Neuronal stem cell (in vitro differentiated cells): ENCODE measurements at regions not wholly inside any gene's neighbourhood (a gene's known extent, or its start where the extent isn't known, plus 50 kb on each side); places are given as distances from the start of the nearest gene placed in this dataset.

Experiments used
- DNase-seq: peaks from one replicate; pipeline ENCODE4 v3.0.0-alpha.2; 2013; ENCODE audit warnings: low spot score
- H2AFZ ChIP-seq: one replicate; pipeline ENCODE4 v1.6.1; 2013; ENCODE audit warnings: mild to moderate bottlenecking, low read length, inconsistent platforms
- H2AK5ac ChIP-seq: 2 replicates; pipeline ENCODE4 v1.6.1; 2013; ENCODE audit warnings: low read depth, mild to moderate bottlenecking, inconsistent platforms, low read length, moderate library complexity, mixed read lengths
- H2BK120ac ChIP-seq: 2 replicates; pipeline ENCODE4 v1.6.1; 2013; ENCODE audit warnings: low read depth, mild to moderate bottlenecking, inconsistent platforms, low read length, moderate library complexity, mixed read lengths
- H2BK12ac ChIP-seq: one replicate; pipeline ENCODE4 v1.6.1; 2013; ENCODE audit warnings: low read length, inconsistent platforms
- H2BK15ac ChIP-seq: 2 replicates; pipeline ENCODE4 v1.6.1; 2013; ENCODE audit warnings: mild to moderate bottlenecking, low read length, inconsistent platforms, mixed read lengths
- H2BK5ac ChIP-seq: one replicate; pipeline ENCODE4 v1.6.1; 2013; ENCODE audit warnings: inconsistent platforms, mild to moderate bottlenecking, low read length, moderate library complexity
- H3K14ac ChIP-seq: one replicate; pipeline ENCODE4 v1.6.1; 2013; ENCODE audit warnings: low read length, inconsistent platforms
- H3K18ac ChIP-seq: 2 replicates; pipeline ENCODE4 v1.6.1; 2013; ENCODE audit warnings: low read length, inconsistent platforms
- H3K23ac ChIP-seq: 2 replicates; pipeline ENCODE4 v1.6.1; 2013; ENCODE audit warnings: low read depth, mild to moderate bottlenecking, mixed read lengths, low read length, inconsistent platforms; ENCODE audit not compliant: poor library complexity
- H3K27ac ChIP-seq: replicated peaks from 3 replicates; pipeline ENCODE4 v1.5.1; 2013; ENCODE audit warnings: low read length, inconsistent platforms
- H3K27me3 ChIP-seq, 3 experiments: 2 replicates each; pipeline ENCODE4 v1.6.1; 2013; ENCODE audit warnings: low read length in 3 of 3, mild to moderate bottlenecking in 2 of 3, inconsistent platforms in 1 of 3, low read depth in 1 of 3, mixed read lengths in 1 of 3, moderate library complexity in 1 of 3; ENCODE audit not compliant: control insufficient read depth in 3 of 3, insufficient read depth in 3 of 3
- H3K36me3 ChIP-seq, 2 donors: replicated peaks in 1 of 2; 2 replicates each; pipeline ENCODE4 v1.6.1; 2013; ENCODE audit warnings: low read length in 2 of 2; ENCODE audit not compliant: control insufficient read depth in 2 of 2, insufficient read depth in 2 of 2
- H3K4ac ChIP-seq: 2 replicates; pipeline ENCODE4 v1.6.1; 2013; ENCODE audit warnings: inconsistent platforms, mild to moderate bottlenecking, low read length, moderate library complexity
- H3K4me1 ChIP-seq, 2 donors: 1 replicate in 1 of 2; 2 replicates in 1 of 2; pipeline ENCODE4 v1.6.1; 2013; ENCODE audit warnings: low read length in 2 of 2, low read depth in 1 of 2; ENCODE audit not compliant: control insufficient read depth in 2 of 2, insufficient read depth in 1 of 2
- H3K4me2 ChIP-seq: one replicate; pipeline ENCODE4 v1.6.1; 2013; ENCODE audit warnings: mild to moderate bottlenecking, low read length, inconsistent platforms; ENCODE audit not compliant: insufficient read depth, poor library complexity, severe bottlenecking
- H3K4me3 ChIP-seq, 2 donors: 2 replicates each; pipeline ENCODE4 v1.5.1; 2013; ENCODE audit warnings: low read length in 2 of 2, mild to moderate bottlenecking in 2 of 2, inconsistent platforms in 1 of 2, moderate library complexity in 1 of 2
- H3K79me1 ChIP-seq: one replicate; pipeline ENCODE4 v1.6.1; 2013; ENCODE audit warnings: low read depth, mild to moderate bottlenecking, inconsistent platforms, low read length, moderate library complexity
- H3K9ac ChIP-seq: one replicate; pipeline ENCODE4 v1.6.1; 2013; ENCODE audit warnings: mild to moderate bottlenecking, low read depth, low read length, inconsistent platforms; ENCODE audit not compliant: poor library complexity
- H3K9me3 ChIP-seq, 2 donors: replicated peaks in 1 of 2; 2 replicates each; pipeline versions ENCODE3 to v1.6.1; 2013; ENCODE audit warnings: low read length in 2 of 2, mild to moderate bottlenecking in 2 of 2, inconsistent platforms in 1 of 2, low read depth in 1 of 2, mixed read lengths in 1 of 2, moderate library complexity in 1 of 2; ENCODE audit not compliant: control insufficient read depth in 2 of 2, insufficient read depth in 1 of 2
- H4K8ac ChIP-seq: one replicate; pipeline ENCODE4 v1.6.1; 2013; ENCODE audit warnings: low read depth, mild to moderate bottlenecking, inconsistent platforms, low read length, moderate library complexity
- H4K91ac ChIP-seq: one replicate; pipeline ENCODE4 v1.6.1; 2013; ENCODE audit warnings: low read length, low read depth, mild to moderate bottlenecking, inconsistent platforms; ENCODE audit not compliant: poor library complexity
- WGBS, 2 donors: extraction: QIAGEN DNeasy Blood & Tissue Kit; methylation state at CpG; one replicate each; pipeline ENCODE4 v1.1.7; 2013; ENCODE audit warnings: missing lambda C conversion rate in 2 of 2, mixed read lengths in 1 of 2; ENCODE audit not compliant: insufficient read length in 2 of 2, insufficient replicate concordance in 1 of 2; ENCODE audit errors: extremely low coverage in 2 of 2; 5-methylcytosine and 5-hydroxymethylcytosine counted together

DNA sequence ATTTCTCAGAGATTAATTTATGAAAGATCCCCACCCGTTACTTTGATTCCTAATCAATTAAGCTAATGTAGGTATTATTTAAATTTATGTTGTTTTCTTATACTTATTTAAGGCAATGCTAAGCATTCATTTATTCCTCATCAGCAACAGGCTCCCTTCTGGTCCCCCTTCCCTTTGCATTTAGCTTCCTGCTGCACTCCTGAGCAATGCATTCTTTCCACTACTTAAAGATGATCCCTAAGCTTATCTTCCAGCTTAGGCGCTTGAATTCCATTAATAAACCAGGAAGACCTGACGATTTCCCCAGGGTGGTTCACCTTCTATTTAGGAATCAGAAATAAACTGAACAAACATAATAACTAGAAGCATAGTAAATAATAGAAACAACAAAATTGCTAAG is 1003.1 kb downstream of the FSTL5 start:
- Histone ChIP-seq H3K4me3 (no peak overlapping the region), H3K4ac (no peak overlapping the region), H3K9ac (no peak overlapping the region), H2BK5ac (no peak overlapping the region), H2AFZ (no peak overlapping the region), H3K4me2 (no peak overlapping the region), H2BK12ac (no peak overlapping the region), H3K79me1 (no peaks in the 10 kb centered on the region), H3K9me3 (no peaks in the 10 kb centered on the region), H4K8ac (no peak overlapping the region), H4K91ac (no peak overlapping the region), H3K27me3 (no peaks in the 10 kb centered on the region), H3K27ac (no peak overlapping the region), H3K14ac (no peak overlapping the region), H2BK15ac (no peak overlapping the region), H3K36me3 (no peaks in the 10 kb centered on the region), H2AK5ac (no peak overlapping the region), H3K4me1 (no peaks in the 10 kb centered on the region), H2BK120ac (no peak overlapping the region), H3K18ac (no peak overlapping the region), H3K23ac (no peak overlapping the region)
- DNase-seq: no peak
- WGBS, 2 donors: no CpG with 5 or more reads among the region's 3 CpGs

- no peak overlapping the region for H2BK120ac ChIP-seq
- H3K4me1 ChIP-seq: no peaks in the 10 kb centered on the region
- no peaks in the 10 kb centered on the region for H3K79me1 ChIP-seq
- no peak overlapping the region for H3K4me2 ChIP-seq
- H3K4me3 ChIP-seq: no peak overlapping the region
- H3K36me3 ChIP-seq: no peaks in the 10 kb centered on the region
- H2BK12ac ChIP-seq: no peak overlapping the region
- H3K14ac ChIP-seq: no peak overlapping the region
- H3K23ac ChIP-seq: no peak overlapping the region
- DNase-seq: no peak
- H2BK15ac ChIP-seq: no peak overlapping the region
- H3K18ac ChIP-seq: no peak overlapping the region
- H3K27me3 ChIP-seq: no peaks in the 10 kb centered on the region
- no peak overlapping the region for H4K8ac ChIP-seq
- no peak overlapping the region for H2AK5ac ChIP-seq
- H2BK5ac ChIP-seq: no peak overlapping the region
- H2AFZ ChIP-seq: no peak overlapping the region
- no peaks in the 10 kb centered on the region for H3K9me3 ChIP-seq
- H3K9ac ChIP-seq: no peak overlapping the region
- no peak overlapping the region for H4K91ac ChIP-seq
- no peak overlapping the region for H3K4ac ChIP-seq
- WGBS, 2 donors: no CpG with 5 or more reads among the region's 2 CpGs
- H3K27ac ChIP-seq: no peak overlapping the region
These were observed 1015.7 kb downstream of the FSTL5 start for GRCh38 chr4:161148051-161148450.

DNA sequence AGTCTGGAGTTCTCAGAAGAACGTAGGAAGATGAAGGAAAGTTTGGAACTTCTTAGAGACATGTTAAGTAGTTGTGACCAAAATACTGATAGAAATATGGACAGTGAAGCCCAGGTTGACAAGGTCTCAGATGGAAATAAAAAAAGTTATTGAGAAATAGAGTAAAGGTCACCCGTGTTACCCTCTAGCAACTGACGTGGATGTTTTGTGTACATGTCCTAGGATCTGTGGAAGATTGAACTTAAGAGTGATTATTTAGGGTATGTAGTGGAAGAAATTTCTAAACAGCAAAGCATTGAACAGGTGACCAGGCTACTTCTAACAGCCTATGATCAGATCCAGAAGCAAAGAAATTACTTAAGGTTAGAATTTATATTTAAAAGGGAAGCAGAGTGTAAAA is 1020.4 kb downstream of the FSTL5 start:
- H3K9me3 ChIP-seq: no peaks in the 10 kb centered on the region
- H2AK5ac ChIP-seq: no peak overlapping the region

DNA sequence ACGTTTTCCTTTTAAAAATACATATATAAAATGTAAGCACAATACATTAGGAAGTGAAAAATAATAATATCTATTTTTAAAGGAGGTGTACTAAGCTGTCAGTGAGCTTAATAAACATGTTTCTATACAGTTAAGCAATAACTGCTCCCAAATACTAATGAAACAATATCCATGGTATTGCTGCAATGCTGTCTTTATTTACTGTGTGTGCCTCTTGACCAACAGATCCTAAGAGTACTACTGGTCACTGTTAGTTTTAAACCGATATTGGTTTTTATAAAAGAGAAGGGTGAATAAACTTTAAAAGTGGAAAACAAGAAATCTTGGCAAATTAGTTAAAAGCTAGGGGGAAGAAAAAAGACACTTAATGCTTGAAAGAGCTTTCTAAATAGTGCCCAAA is 1029.0 kb downstream of the FSTL5 start:
- Histone ChIP-seq H3K27ac (no peak overlapping the region), H2BK15ac (no peak overlapping the region), H4K8ac (no peak overlapping the region), H2AFZ (no peak overlapping the region), H2BK120ac (no peak overlapping the region), H3K4me3 (no peak overlapping the region), H4K91ac (no peak overlapping the region), H3K23ac (no peak overlapping the region), H3K4me1 (no peaks in the 10 kb centered on the region), H3K4ac (no peak overlapping the region), H3K9me3 (peaks cover 0 to 6% of the 10 kb centered on the region in 2 donors), H2BK5ac (no peak overlapping the region), H3K79me1 (no peaks in the 10 kb centered on the region), H3K9ac (no peak overlapping the region), H3K27me3 (no peaks in the 10 kb centered on the region), H3K36me3 (no peaks in the 10 kb centered on the region), H3K4me2 (no peak overlapping the region), H2AK5ac (no peak overlapping the region), H2BK12ac (no peak overlapping the region), H3K18ac (no peak overlapping the region), H3K14ac (no peak overlapping the region)
- DNase-seq: no peak
- WGBS, 2 donors: no CpG with 5 or more reads among the region's 2 CpGs

More for the DNA sequence above, 1020.4 kb downstream of the FSTL5 start:
- H3K18ac ChIP-seq: no peak overlapping the region
- H3K27ac ChIP-seq: no peak overlapping the region
- H3K4ac ChIP-seq: no peak overlapping the region
- no peak overlapping the region for H3K9ac ChIP-seq
- no peak overlapping the region for H3K23ac ChIP-seq
- no peak overlapping the region for H2BK12ac ChIP-seq
- H3K79me1 ChIP-seq: no peaks in the 10 kb centered on the region
- H4K91ac ChIP-seq: no peak overlapping the region
- H2BK5ac ChIP-seq: no peak overlapping the region
- H3K4me2 ChIP-seq: no peak overlapping the region
- DNase-seq: no peak
- H2BK15ac ChIP-seq: no peak overlapping the region
- no peaks in the 10 kb centered on the region for H3K36me3 ChIP-seq
- no CpG with 5 or more reads among the region's 3 CpGs for WGBS, 2 donors
- no peaks in the 10 kb centered on the region for H3K27me3 ChIP-seq
- no peak overlapping the region for H3K4me3 ChIP-seq
- no peak overlapping the region for H4K8ac ChIP-seq
- no peak overlapping the region for H3K14ac ChIP-seq
- H2AFZ ChIP-seq: no peak overlapping the region
- H3K4me1 ChIP-seq: no peaks in the 10 kb centered on the region
- H2BK120ac ChIP-seq: no peak overlapping the region
